ENCODE measurements at regions not wholly inside any gene's neighbourhood (a gene's known extent, or its start where the extent isn't known, plus 50 kb on each side); places are given as distances from the start of the nearest gene placed in this dataset.

DNA sequence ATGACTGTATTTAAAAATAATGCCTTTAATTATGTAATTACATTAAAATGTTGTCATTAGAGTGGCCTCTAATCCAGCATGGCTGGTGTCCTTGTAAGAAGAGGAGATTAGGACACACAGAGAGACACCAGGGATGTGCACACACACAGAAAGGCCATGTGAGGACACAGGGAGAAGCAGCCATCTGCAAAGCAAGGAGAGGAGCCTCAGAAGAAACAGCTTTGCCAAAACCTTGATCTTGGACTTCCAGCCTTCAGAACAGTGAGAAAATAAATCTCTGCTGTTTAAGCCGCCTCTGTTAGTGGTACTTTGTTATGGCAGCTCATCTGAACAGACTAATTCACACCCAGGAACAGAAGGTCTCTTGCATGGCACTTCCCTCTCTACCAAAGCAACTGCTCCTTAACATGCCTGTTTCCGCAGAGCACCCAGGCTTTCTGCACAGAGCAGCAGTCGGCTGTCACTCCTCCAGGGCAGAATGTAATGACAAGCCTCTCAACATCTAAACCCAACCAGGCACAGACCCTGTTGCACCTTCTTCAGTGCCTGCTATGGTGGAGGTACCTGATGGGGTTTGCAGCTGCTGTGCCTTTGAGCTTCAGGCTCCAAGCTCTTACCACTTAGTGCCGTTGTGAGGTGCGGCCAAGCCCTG is 377.7 kb downstream of the TDRD15 start:
- H3K36me3 ChIP-seq (ENCODE audit: low read length): no peaks in the 10 kb centered on the region
- TF ChIP-seq EZH2phosphoT487 (conservative IDR thresholded peaks at IDR 0.05; ENCODE audit: low read length): no peak
- TF ChIP-seq, protein P1, sequence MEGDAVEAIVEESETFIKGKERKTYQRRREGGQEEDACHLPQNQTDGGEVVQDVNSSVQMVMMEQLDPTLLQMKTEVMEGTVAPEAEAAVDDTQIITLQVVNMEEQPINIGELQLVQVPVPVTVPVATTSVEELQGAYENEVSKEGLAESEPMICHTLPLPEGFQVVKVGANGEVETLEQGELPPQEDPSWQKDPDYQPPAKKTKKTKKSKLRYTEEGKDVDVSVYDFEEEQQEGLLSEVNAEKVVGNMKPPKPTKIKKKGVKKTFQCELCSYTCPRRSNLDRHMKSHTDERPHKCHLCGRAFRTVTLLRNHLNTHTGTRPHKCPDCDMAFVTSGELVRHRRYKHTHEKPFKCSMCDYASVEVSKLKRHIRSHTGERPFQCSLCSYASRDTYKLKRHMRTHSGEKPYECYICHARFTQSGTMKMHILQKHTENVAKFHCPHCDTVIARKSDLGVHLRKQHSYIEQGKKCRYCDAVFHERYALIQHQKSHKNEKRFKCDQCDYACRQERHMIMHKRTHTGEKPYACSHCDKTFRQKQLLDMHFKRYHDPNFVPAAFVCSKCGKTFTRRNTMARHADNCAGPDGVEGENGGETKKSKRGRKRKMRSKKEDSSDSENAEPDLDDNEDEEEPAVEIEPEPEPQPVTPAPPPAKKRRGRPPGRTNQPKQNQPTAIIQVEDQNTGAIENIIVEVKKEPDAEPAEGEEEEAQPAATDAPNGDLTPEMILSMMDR (IDR thresholded peaks at IDR 0.05; ENCODE audit: insufficient read depth, low read length, poor library complexity, severe bottlenecking): no peak
- H3K27ac ChIP-seq (ENCODE audit: low read depth, low read length): no peak overlapping the region
- no peaks in the 10 kb centered on the region for H3K79me2 ChIP-seq (ENCODE audit: insufficient read depth, low read length)
- no peak overlapping the region for H3K4me3 ChIP-seq (ENCODE audit: insufficient read depth, low read length, poor library complexity, severe bottlenecking)
- H4K20me1 ChIP-seq (ENCODE audit: low read depth, low read length): no peaks in the 10 kb centered on the region
- no peaks in the 10 kb centered on the region for H3K9me3 ChIP-seq (ENCODE audit: insufficient read depth, low read length)
- no peaks in the 10 kb centered on the region for H3K27me3 ChIP-seq (ENCODE audit: low read length)
- H3F3A ChIP-seq (ENCODE audit: insufficient read depth): no peaks in the 10 kb centered on the region
- H3K4me2 ChIP-seq (ENCODE audit: low read depth, low read length, poor library complexity, severe bottlenecking): no peak overlapping the region
- H2AFZ ChIP-seq (ENCODE audit: low read depth, low read length, severe bottlenecking): no peak overlapping the region
- no peaks in the 10 kb centered on the region for H3K9me2 ChIP-seq (replicated peaks; ENCODE audit: insufficient read depth, low read length)
- no peak overlapping the region for H3K9ac ChIP-seq (ENCODE audit: low read length)

DNA sequence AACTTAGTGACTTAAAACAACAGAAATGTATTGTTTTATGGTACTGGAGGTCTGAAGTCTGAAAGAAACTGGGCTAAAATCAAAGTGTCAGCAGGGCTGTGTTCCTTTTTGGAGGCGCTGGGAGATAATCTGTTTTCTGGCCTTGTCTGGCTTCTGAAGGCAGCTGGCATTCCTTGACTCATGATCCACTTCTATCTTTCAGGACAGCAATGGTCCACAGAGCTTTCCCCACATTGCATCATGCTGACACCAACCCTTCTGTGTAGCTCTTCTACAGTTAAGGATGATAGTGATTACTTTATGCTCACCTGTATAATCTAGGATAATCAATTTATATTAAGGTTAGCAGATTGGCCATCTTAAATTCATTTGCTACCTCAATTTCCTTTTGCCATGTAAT is 392.1 kb downstream of the TDRD15 start:
- Histone ChIP-seq H3K4me2 (ENCODE audit: low read depth, low read length, poor library complexity, severe bottlenecking) (no peak overlapping the region), H3K79me2 (ENCODE audit: insufficient read depth, low read length) (no peaks in the 10 kb centered on the region), H3K9me3 (ENCODE audit: insufficient read depth, low read length) (no peaks in the 10 kb centered on the region), H3K36me3 (ENCODE audit: low read length) (no peaks in the 10 kb centered on the region), H3K27ac (ENCODE audit: low read depth, low read length) (no peak overlapping the region), H4K20me1 (ENCODE audit: low read depth, low read length) (no peaks in the 10 kb centered on the region), H3K4me3 (ENCODE audit: insufficient read depth, low read length, poor library complexity, severe bottlenecking) (no peak overlapping the region), H3K9me2 (replicated peaks; ENCODE audit: insufficient read depth, low read length) (no peaks in the 10 kb centered on the region), H3F3A (ENCODE audit: insufficient read depth) (no peaks in the 10 kb centered on the region), H3K27me3 (ENCODE audit: low read length) (no peaks in the 10 kb centered on the region), H3K9ac (ENCODE audit: low read length) (no peak overlapping the region), H2AFZ (ENCODE audit: low read depth, low read length, severe bottlenecking) (no peak overlapping the region)
- TF ChIP-seq, protein P1 (IDR thresholded peaks at IDR 0.05; ENCODE audit: insufficient read depth, low read length, poor library complexity, severe bottlenecking): no peak
- TF ChIP-seq EZH2phosphoT487 (conservative IDR thresholded peaks at IDR 0.05; ENCODE audit: low read length): no peak

DNA sequence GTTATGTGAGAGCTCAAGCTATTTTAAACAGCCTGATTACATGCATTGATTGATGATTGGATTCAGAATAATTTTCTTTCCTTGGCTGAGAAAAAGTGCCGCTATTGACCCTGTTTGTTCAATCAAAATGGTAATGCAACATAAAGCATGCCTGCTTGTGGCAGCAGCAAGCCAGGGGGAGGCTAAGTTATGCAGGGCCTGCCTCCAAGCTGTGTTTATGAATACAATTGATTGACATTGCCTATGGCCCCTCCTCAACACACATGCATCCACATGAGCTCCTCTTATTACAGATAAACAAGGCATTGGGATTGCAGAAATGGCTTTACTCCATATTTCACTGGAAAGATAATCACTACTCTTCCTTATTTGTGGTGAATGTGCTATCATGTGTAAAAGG is 395.6 kb downstream of the TDRD15 start:
- Histone ChIP-seq H3K9me2 (replicated peaks; ENCODE audit: insufficient read depth, low read length) (no peaks in the 10 kb centered on the region), H2AFZ (ENCODE audit: low read depth, low read length, severe bottlenecking) (no peak overlapping the region), H3K9ac (ENCODE audit: low read length) (no peak overlapping the region), H3K9me3 (ENCODE audit: insufficient read depth, low read length) (no peaks in the 10 kb centered on the region), H4K20me1 (ENCODE audit: low read depth, low read length) (no peaks in the 10 kb centered on the region), H3K4me3 (ENCODE audit: insufficient read depth, low read length, poor library complexity, severe bottlenecking) (no peak overlapping the region), H3K27ac (ENCODE audit: low read depth, low read length) (no peak overlapping the region), H3F3A (ENCODE audit: insufficient read depth) (no peaks in the 10 kb centered on the region), H3K4me2 (ENCODE audit: low read depth, low read length, poor library complexity, severe bottlenecking) (no peak overlapping the region), H3K36me3 (ENCODE audit: low read length) (no peaks in the 10 kb centered on the region), H3K79me2 (ENCODE audit: insufficient read depth, low read length) (no peaks in the 10 kb centered on the region), H3K27me3 (ENCODE audit: low read length) (no peaks in the 10 kb centered on the region)
- no peak for TF ChIP-seq EZH2phosphoT487 (conservative IDR thresholded peaks at IDR 0.05; ENCODE audit: low read length)
- TF ChIP-seq, protein P1 (IDR thresholded peaks at IDR 0.05; ENCODE audit: insufficient read depth, low read length, poor library complexity, severe bottlenecking): no peak
